Breast epithelium (tissue), 4 donors: ENCODE measurements at regions not wholly inside any gene's neighbourhood (a gene's known extent, or its start where the extent isn't known, plus 50 kb on each side); places are given as distances from the start of the nearest gene placed in this dataset.

Experiments used
- DNase-seq, 2 donors: peaks; one replicate each; pipeline ENCODE4 v3.0.0-alpha.2; 2019; ENCODE audit warnings: low spot score in 2 of 2
- H3K27ac ChIP-seq, 2 donors: fragments of 200-600 bp; sonication (generic) in 1 of 2; one replicate each; pipeline ENCODE4 v1.5.1; 2016 to 2019; ENCODE audit warnings: mild to moderate bottlenecking in 1 of 2
- H3K27me3 ChIP-seq, 2 donors: fragments of 200-600 bp; sonication (generic) in 1 of 2; one replicate each; pipeline versions ENCODE4 v1.5.1 to v1.6.0; 2017 to 2019; ENCODE audit warnings: control low read depth in 1 of 2, mild to moderate bottlenecking in 1 of 2
- H3K36me3 ChIP-seq: fragments of 200-600 bp; one replicate; pipeline ENCODE4 v1.5.1; 2019
- H3K4me1 ChIP-seq, 2 donors: fragments of 200-600 bp; sonication (generic); one replicate each; pipeline ENCODE4 v1.5.1; 2016 to 2019; ENCODE audit warnings: control low read depth in 1 of 2
- H3K4me3 ChIP-seq, 3 donors: fragments of 200-600 bp; sonication (generic); 1 replicate in 2 of 3; 2 replicates in 1 of 3; pipeline ENCODE4 v1.5.1; 2016 to 2019; ENCODE audit warnings: mild to moderate bottlenecking in 3 of 3, moderate library complexity in 2 of 3
- H3K9me3 ChIP-seq, 2 donors: fragments of 200-600 bp; sonication (generic) in 1 of 2; one replicate each; pipeline ENCODE4 v1.5.1; 2016 to 2019; ENCODE audit warnings: control low read depth in 1 of 2
- CTCF ChIP-seq, 3 donors: fragments of 450-650 bp; IDR thresholded peaks; one replicate each; pipeline ENCODE4 v1.5.1; 2016 to 2017; ENCODE audit warnings: antibody characterized with exemption in 3 of 3, mild to moderate bottlenecking in 3 of 3, moderate library complexity in 3 of 3
- POLR2A ChIP-seq: fragments of 450-650 bp; IDR thresholded peaks from one replicate; pipeline ENCODE4 v1.6.1; 2016; ENCODE audit warnings: antibody characterized with exemption, mild to moderate bottlenecking, moderate library complexity
- POLR2AphosphoS5 ChIP-seq, 3 donors: sonication (generic); formaldehyde crosslinking; IDR thresholded peaks; one replicate each; pipeline ENCODE4 v1.6.1; 2017; ENCODE audit warnings: antibody characterized with exemption in 3 of 3
- intact Hi-C: fragments of 100-400 bp; cut with DNase I; formaldehyde crosslinking; loops from one replicate; pipeline ENCODE4 v1.15.1; 2023; ENCODE audit warnings: low total_unique reads

GRCh38 chr3:10722911-10723310 is 93.1 kb upstream of the SLC6A11 start:
- Histone ChIP-seq H3K36me3 (no peaks in the 10 kb centered on the region), H3K4me3 (no peak overlapping the region), H3K27ac (no peak overlapping the region), H3K4me1 (no peaks in the 10 kb centered on the region), H3K9me3 (no peaks in the 10 kb centered on the region), H3K27me3 (peaks cover 0 to 10% of the 10 kb centered on the region in 2 donors)
- TF ChIP-seq CTCF (IDR thresholded peaks at IDR 0.05) = no peak
- TF ChIP-seq POLR2A = no peak
- no peak for TF ChIP-seq POLR2AphosphoS5 (IDR thresholded peaks at IDR 0.05)
- intact Hi-C loops = no loop called here
- no peak for DNase-seq

- H3K27ac ChIP-seq = no peak overlapping the region
- no peak overlapping the region for H3K4me3 ChIP-seq
- no peaks in the 10 kb centered on the region for H3K4me1 ChIP-seq
- no peaks in the 10 kb centered on the region for H3K36me3 ChIP-seq
- no peak for DNase-seq
- no peaks in the 10 kb centered on the region for H3K9me3 ChIP-seq
- intact Hi-C loops = no loop called here
- TF ChIP-seq POLR2AphosphoS5 (IDR thresholded peaks at IDR 0.05) (no peak), POLR2A (no peak), CTCF (IDR thresholded peaks at IDR 0.05) (no peak)
- H3K27me3 ChIP-seq = peaks cover 0 to 10% of the 10 kb centered on the region in 2 donors
Measured at GRCh38 chr3:10723991-10724390, 92.0 kb upstream of the SLC6A11 start.

- H3K4me1 ChIP-seq = no peaks in the 10 kb centered on the region
Measured at GRCh38 chr3:10725067-10725466, 91.0 kb upstream of the SLC6A11 start.

GRCh38 chr3:10725846-10726245 is 90.2 kb upstream of the SLC6A11 start:
- Histone ChIP-seq H3K4me1 (no peaks in the 10 kb centered on the region), H3K27me3 (peaks cover 0 to 10% of the 10 kb centered on the region in 2 donors), H3K4me3 (no peak overlapping the region), H3K9me3 (no peaks in the 10 kb centered on the region), H3K36me3 (no peaks in the 10 kb centered on the region), H3K27ac (no peak overlapping the region)
- TF ChIP-seq POLR2A (no peak), POLR2AphosphoS5 (IDR thresholded peaks at IDR 0.05) (no peak), CTCF (IDR thresholded peaks at IDR 0.05) (no peak)
- DNase-seq = no peak
- intact Hi-C loops = no loop called here

More at GRCh38 chr3:10725067-10725466, 91.0 kb upstream of the SLC6A11 start:
- intact Hi-C loops = no loop called here
- DNase-seq = no peak
- Histone ChIP-seq H3K27me3 (peaks cover 0 to 10% of the 10 kb centered on the region in 2 donors), H3K4me3 (no peak overlapping the region), H3K9me3 (no peaks in the 10 kb centered on the region), H3K36me3 (no peaks in the 10 kb centered on the region), H3K27ac (no peak overlapping the region)
- TF ChIP-seq POLR2A (no peak), CTCF (IDR thresholded peaks at IDR 0.05) (no peak), POLR2AphosphoS5 (IDR thresholded peaks at IDR 0.05) (no peak)

- no peak for DNase-seq
- H3K4me1 ChIP-seq = no peaks in the 10 kb centered on the region
- intact Hi-C loops = no loop called here
Measured at GRCh38 chr3:10726787-10727186, 89.2 kb upstream of the SLC6A11 start.

More at GRCh38 chr3:10726787-10727186, 89.2 kb upstream of the SLC6A11 start:
- no peaks in the 10 kb centered on the region for H3K36me3 ChIP-seq
- H3K9me3 ChIP-seq = no peaks in the 10 kb centered on the region
- no peak for TF ChIP-seq POLR2AphosphoS5 (IDR thresholded peaks at IDR 0.05)
- TF ChIP-seq POLR2A = no peak
- no peak for TF ChIP-seq CTCF (IDR thresholded peaks at IDR 0.05)
- H3K27me3 ChIP-seq = peaks cover 0 to 10% of the 10 kb centered on the region in 2 donors
- H3K4me3 ChIP-seq = no peak overlapping the region
- H3K27ac ChIP-seq = no peak overlapping the region
